SW 1271 (cell line): ENCODE measurements at regions not wholly inside any gene's neighbourhood (a gene's known extent, or its start where the extent isn't known, plus 50 kb on each side); places are given as distances from the start of the nearest gene placed in this dataset.
"Not testable (repeated sequence)": the region's sequence is repeated elsewhere in the genome, so short reads cannot be mapped to it uniquely, and the experiment has no call there.

Experiments used
- DNase-seq, 2 experiments: peaks; one replicate each; lab custom pipeline; 2025; lab: John Stamatoyannopoulos, UW

DNA sequence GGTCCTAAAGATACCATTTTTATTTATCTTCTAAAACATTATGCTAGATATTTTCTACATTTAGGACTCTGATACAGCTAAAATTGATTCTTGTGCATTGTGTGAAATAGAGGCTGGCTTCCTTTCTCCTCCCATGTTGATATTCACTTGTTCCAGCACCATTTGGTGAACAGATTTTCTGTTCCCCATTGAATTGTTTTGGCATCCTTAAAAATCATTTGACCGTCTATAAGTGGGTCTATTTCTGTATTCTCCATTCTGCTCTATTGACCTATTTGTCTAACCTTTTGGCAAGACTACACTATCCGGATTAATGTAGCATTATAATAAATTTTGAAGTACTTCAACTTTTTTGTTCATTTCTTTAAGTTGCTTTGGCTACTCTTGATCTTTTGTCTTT lies 2689.2 kb downstream of the PCDH9 start:
- DNase-seq = no peak

DNA sequence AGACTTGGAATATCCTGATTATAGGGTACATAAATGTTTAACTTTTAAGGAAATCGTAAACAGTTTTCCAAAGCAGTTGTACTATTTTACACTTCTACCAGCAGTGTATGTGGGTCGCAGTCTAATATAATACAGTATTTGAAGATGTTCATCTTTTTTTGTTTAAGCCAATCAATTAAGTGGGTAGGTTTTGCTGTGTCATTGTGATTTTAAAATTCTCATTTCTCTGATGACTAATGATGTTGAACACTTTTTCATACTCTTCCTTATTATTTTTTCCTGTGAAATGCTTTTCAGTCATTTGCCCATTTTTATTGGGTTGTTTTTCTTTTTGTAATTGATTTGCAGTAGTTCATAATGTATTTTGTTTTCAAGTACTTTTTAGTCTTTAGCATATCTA lies 2689.7 kb downstream of the PCDH9 start:
- DNase-seq = no peak

DNA sequence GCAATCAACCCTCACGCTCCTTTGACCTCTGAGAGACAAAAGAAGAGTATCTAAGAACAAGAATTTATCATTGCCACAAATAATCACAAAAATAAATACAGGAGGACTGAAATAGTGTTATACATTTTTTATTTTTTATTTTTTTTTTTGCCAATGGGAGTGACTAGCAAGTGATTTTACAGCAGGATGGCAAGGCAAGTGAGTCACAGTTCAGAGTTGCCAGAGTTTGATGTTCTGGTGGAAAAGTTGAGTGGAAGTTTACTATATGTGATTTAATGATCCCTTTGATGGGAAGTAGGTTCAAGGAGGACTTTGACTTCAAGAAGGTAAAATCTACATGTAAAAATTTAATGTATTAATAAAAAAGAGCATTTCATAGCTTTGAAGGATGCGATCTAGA lies 2691.4 kb downstream of the PCDH9 start:
- DNase-seq = no peak

DNA sequence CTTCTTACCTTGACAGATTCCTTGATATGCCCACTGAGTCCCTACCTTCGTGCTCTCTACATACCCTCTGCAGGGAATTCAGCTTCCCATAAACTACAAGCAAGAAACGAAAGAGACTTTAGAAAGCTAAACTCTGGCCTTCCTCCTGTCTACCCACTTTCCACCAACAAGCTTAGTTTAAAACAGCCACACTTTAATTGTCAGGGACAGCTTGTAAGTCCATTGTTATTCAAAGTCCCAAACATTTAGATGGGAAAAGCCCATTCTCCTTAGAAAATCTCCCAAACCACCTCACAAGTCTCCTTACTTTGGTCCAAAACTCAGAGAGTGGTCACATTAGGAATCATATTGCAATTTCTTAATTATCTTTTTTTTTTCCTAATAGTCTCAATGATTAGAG lies 2695.8 kb downstream of the PCDH9 start:
- no peak for DNase-seq

DNA sequence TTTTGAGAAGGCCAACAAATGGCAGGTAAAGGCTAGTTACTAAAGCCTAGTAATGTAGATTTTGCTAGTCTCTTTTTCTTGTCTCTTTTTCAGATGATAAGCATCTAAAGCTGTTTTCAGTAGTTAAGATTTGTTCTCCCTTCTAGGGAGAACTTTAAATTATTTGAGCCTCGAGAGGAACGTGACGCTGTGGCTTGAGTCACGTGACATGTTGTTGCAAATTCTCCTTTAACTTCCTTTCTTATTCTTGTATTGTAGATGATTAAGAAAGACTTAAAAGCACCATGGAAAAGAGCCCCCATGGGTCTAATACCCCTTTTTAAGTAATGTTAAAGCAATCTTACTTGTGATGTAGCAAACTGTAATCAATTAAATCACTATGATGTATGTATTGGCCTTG lies 2698.7 kb downstream of the PCDH9 start:
- no peak for DNase-seq

DNA sequence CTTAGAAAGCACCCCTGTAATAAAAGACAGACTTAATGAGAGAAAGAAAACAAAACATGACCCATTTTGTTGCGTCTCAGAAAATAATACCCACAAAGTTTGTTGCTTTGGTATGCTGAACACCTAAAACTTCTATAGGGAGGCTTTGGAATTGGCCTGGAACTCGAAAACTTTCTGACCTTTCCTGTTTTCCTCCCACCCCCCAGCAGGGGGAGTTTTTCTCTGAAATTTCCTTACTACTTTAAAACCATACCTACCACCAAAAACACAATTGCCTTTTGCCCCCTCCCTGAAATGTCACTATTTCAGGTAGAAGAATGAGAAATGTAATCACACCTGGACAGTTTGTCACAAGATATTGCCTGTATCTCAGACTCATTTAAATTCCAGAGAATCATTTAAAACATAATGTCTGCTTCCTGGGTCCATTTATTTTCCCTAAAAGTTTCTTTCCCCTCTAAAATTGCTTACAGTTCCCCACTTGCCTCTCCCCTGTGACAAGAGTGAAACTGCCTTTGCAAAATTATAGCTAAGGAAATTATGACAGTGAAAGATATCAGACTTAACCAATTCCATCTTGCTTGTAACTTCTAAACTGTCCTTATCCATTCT lies 2700.2 kb downstream of the PCDH9 start:
- peak in 1 of 2 experiments; percentile 4 for DNase-seq

DNA sequence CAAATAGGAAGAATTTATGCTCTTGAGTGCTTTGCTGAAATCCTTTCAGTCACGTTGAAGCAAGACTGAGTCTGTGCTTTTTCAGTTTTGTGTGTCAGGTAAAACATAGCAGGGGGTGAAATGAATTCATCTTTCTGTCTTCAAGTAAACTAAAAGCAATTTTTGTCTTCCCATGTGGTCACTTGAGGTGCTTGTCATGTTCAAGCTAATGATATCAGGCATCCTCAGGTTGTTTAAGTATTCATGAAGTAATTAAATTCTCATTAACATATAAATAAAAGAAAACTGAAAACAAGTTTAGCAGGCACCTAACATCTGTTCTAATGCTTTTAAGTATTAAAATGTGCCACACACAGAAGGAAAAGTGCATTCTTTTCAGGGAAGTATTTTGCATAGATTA lies 2701.3 kb downstream of the PCDH9 start:
- no peak for DNase-seq

DNA sequence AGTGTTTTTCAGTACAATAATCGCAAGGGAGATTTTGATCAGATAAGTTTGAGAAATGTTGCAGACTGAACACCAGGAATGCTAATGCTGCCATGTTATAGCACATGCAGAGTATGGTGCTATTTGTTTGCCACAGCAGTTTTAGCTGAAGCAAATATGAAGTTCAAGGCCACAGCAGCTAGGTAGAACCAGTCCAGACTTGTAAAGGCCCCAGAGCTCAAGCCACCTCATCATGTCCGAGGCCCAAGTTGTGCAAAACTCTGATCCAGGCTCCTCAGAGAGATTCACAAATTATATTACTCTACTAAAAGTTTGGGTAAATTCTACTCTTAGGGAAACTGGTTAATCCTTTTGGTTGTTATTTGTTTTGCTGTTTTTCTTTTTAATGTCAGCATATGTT lies 2702.6 kb downstream of the PCDH9 start:
- DNase-seq = no peak

DNA sequence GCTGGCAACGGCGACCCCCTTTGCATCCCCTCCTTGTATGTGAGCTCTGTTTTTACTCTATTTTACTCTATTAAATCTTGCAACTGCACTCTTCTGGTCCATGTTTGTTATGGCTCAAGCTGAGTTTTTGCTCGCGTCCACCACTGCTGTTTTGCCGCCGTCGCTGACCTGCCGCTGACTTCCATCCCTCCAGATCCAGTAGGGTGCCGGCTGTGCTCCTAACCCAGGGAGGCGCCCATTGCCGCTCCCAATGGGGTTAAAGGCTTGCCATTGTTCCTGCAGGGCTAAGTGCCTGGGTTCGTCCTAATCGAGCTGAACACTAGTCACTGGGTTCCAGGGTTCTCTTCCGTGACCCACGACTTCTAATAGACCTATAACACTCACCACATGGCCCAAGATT lies 2704.4 kb downstream of the PCDH9 start:
- no peak for DNase-seq

DNA sequence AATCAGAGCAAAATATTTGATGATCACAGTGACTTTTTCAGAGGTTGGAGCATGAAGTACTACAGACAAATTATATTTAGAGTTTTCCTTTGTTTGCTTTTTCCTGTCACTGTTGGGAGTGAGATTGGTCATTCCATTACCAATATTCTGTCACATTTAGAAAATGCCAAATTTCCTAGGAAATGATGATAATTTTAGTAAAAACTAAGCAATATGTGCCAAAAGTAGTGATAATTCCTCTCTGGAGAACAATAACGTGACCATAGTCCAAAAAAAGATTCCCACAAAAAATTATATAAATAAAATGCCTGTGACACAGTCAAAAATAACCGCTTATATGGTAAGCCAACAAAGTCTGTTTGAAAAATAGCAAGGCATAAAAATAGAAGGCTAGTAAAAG lies 2719.4 kb downstream of the PCDH9 start:
- no peak for DNase-seq

DNA sequence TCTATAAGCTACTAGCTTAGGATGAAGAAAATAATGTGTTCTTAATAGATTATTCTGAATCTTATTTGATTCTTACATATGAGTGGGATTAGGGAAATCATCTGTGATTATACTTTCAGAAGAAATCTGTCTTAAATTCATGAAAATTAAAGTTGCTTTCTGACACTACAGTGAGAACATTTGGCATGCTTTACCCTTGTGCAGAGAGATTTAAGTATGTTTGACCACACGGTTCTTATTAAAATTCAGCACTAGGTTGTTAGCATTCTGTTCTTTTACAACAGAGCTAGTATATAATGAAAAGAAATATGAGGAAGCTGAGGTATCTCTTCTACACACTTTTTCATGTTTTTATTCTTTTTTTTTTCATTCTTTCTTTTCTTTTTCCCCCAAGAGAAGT lies 2723.9 kb downstream of the PCDH9 start:
- DNase-seq = no peak

DNA sequence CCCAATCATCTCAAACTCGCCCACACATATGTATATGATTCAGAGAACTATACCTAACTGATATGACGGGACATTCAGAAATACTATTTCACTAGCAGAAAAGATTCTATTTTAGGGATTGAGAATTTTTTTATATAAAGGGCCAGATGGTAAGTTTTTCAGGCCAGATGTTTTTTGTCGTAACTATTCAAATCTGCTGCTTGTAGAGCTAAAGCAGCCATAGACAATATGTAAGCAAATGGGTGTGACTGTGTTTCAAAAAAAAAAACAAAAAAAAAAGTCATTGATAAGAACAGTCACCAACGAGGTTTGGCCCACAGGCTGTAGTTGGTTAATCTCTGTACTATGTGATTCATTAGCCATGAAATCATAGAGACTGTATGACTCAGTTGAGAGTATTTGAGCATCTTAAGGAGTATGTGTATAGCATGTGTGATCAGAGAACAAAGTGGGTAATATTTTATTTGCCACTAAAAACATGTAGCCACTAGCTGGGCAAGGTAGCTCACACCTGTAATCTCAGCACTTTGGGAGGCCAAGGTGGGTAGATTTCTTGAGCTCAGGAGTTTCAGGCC lies 2724.7 kb downstream of the PCDH9 start:
- no peak for DNase-seq

DNA sequence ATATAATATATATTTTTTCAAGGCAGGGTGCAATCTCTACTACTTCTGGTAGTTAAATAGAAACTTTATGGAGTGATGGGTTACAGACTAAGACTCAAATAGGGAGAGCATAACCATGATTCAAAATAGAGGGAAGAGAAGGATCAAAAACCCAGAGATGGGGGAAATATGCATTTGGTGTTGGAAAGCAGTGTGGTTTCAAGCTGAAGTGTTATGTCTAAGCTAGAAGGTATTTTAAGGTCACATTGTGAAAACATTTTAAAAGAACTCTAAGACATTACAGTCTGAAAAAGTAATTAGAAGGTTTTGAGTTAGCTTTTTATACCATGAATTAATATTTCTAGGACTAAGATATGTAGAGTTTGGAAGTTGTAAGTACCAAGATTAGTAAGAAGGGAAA lies 2741.4 kb downstream of the PCDH9 start:
- DNase-seq = no peak

DNA sequence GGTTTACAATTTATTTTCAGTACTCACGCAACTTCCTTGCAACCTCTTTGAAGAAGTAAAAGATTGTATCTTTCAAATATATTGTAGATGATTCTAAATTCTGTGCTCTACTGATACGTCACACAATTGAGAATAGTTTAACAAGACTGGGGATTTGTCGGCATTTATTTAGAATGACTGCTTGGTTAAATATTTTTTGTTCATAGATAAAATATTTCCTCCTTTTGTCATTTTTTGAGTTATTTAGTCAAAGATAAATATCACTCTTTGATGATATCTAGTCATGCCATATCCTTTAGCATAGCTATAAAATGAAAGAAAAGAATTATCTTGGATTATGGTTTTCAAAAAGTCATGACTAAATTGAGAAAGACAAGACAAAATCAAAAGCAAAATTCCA lies 2747.8 kb downstream of the PCDH9 start:
- DNase-seq = no peak

DNA sequence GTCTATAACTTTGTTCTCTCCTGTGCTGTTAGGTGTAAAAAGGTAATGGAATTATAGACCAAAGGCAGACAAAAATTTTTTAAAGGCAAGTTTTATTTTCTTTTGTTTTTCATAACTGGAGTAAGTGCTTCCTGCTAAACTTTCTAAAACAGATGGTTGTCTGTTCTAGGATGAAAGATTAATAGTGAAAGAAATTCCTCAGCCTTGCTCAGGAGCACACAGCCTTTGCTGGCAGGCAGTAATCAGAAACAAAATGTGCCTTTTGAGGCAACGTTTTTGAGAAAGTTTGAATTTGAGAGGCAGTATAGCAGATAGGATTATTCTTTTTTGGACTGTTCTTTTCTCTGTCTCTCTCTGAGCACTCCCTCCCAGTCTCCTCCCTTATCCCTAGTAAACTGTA lies 2749.5 kb downstream of the PCDH9 start:
- DNase-seq = no peak

DNA sequence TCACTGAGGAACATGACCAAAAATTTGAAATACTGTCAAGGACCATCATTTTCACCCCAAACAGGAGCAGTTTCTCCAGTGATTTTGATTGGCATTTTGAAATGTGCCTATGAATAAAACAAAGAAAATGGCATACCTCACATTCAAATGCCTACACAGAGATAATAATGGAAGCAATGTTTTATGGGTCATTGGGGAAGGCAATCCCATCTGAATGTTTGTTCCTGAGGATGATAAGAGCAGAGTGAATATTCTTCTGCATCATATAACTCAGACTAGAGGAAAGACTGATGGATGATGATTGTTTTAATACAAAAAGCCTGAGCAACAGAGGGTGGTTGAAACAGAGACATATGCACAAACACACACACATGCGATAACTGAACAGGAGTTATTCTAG lies 2749.9 kb downstream of the PCDH9 start:
- DNase-seq = no peak

DNA sequence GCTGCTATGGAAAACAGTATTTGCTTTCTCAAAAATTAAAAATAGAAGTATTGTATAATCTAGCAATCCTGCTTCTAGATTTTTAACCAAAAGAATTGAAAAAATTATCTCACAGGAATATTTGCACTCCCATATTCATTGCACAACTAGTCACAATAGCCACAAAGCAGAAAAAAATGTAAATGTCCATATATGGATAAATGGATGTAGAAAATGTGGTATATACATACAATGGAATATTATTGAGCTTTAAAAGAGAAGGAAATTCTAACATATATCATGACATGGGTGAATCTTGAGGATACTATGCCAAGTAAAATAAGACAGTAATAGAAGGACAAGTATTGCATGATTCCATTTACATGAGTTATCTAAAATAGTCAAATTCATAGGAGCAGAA lies 2753.0 kb downstream of the PCDH9 start:
- no peak for DNase-seq

DNA sequence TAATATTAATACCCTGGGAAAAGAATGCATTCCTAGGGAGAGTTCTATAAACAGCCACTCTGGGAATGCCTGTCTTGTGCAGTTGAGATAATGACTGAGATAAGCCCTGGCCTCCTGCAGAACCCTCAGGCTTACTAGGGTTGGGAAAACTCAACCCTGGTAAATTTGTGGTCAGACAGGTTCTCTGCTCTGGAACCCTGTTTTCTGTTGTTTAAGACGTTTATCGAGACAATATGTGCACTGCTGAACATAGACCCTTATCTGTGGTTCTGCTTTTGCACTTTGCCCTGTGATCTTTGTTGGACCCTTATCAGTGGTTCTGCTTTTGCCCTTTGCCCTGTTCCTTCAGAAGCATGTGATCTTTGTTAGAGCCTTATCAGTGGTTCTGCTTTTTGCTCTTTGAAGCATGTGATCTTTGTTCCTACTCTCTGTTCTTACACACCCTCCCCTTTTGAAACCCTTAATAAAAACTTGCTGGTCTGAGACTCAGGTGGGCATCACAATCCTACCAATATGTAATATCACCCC lies 2754.0 kb downstream of the PCDH9 start:
- DNase-seq = not testable (repeated sequence)

DNA sequence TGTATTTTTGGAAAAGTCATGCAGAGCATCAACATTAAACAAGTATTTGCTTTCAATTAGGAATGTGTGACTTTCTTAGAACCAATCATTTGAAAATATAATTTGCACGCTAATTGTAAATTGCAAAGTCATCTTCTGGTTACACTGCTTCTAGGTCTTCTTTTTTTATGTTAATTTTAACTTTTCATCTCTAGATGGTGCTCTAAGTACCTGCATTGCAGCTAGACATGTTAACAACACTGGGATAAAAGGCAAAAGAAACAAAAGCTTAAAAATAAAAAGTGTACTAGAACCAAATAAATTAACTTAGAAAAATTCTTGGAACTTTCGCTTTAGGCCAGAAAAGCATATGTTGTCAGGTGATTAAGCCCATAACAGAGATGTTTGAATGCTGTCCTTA lies 2758.2 kb downstream of the PCDH9 start:
- DNase-seq = peak in 1 of 2 experiments; percentile 45

DNA sequence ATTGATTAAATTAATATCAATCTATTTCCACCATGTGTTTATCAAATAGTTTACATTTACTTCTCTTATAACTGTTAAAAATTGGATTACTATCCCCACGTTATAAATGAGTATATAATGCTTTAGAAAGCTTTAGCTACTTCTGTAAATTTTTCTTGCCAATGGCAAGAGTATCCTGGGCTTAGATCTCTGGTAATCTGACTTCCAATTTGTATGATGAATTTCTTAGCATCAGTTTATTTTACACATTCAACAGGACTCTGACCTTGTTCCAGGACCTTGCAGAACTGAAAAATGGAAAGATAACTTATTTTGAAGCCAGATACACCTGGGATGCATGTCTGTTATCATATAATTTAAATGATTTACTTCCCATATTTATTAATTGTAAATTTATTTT lies 2759.4 kb downstream of the PCDH9 start:
- no peak for DNase-seq

DNA sequence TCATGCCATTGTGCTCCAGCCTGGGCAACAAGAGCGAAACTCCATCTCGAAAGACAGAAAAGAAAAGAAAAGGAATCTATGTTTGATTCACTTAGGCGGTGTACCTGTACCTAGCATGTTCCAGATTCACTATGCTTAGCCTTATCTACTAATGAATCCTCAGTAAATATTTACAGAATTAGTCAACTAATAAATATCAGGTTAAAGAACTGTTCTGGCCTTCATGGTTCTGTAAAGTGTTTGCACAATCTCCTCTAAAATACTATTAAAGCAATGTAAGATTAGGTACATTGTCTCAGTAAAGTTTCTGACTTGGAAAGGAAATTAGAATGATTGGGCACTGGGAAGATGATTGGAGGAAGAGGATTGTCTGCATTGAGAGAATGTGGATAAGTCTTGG lies 2770.4 kb downstream of the PCDH9 start:
- no peak for DNase-seq

DNA sequence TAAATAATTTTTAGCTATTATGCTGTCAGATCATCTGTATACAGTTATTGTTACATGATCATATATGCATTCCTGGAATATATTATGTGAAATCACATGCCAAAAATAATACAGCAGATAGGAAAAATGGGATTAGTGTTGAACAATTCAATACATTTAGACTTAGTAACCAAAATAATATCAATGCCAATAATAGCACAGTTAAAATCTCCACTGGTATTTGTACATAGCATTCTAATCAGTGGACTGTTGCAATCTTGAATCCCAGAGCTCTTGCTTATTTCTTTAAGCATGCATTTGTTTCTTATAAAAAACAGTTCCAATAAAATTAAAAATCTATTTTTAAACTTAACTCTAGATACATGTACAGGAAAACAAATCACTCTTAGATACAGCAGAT lies 2772.2 kb downstream of the PCDH9 start:
- no peak for DNase-seq

DNA sequence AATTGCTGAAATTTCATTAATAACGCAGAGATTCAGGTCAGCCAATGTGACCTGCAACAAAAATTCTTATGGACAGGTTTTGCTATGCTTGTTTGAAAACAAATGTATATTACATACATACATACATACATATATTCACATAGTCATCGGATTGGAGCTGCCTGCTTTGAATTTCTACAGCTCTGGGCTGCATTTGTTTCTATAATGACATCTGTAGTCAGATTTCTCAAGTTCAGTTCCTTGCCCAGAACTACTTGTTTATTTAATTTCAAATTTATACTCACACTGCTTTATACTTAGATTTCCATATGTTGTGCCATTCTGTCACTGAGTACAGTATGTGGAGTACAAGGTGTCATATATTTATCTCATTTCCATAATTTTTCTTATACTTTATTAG lies 2775.0 kb downstream of the PCDH9 start:
- DNase-seq = no peak

DNA sequence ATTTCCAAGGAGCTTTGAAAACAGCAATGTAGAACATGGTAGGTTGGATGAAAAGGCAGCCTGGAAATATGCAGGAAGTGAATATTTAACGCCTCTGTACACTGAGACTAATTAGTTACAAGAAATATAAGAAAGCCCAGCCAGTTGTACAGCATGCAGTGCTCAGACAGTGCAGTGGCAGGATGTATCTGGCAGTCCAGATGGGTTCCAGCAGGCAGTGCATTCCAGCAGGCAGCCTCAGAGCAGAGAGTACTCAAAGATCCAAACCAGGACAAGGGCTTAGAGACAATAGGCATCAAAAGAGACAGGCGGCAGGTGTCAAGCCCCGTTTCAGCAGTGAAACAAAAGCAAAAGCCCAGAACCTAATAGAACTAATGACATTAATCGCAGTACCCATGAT lies 2776.3 kb downstream of the PCDH9 start:
- DNase-seq = no peak
